Epithelial cell of esophagus (primary cell): ENCODE measurements at regions not wholly inside any gene's neighbourhood (a gene's known extent, or its start where the extent isn't known, plus 50 kb on each side); places are given as distances from the start of the nearest gene placed in this dataset.

Source experiments
- DNase-seq: peaks from one replicate; pipeline ENCODE4 v3.0.0; 2010; ENCODE audit warnings: low read depth
- H3K4me3 ChIP-seq: 2 replicates; pipeline ENCODE4 v1.5.1; 2011; ENCODE audit warnings: mild to moderate bottlenecking, low read length, control low read depth
- TF ChIP-seq, protein P1 (sequence below): IDR thresholded peaks from 2 replicates; pipeline ENCODE4 v1.5.1; 2011; ENCODE audit warnings: low read depth, mild to moderate bottlenecking, low read length, control low read depth, inconsistent platforms; ENCODE audit not compliant: insufficient read depth; ENCODE audit errors: missing control alignments

DNA sequence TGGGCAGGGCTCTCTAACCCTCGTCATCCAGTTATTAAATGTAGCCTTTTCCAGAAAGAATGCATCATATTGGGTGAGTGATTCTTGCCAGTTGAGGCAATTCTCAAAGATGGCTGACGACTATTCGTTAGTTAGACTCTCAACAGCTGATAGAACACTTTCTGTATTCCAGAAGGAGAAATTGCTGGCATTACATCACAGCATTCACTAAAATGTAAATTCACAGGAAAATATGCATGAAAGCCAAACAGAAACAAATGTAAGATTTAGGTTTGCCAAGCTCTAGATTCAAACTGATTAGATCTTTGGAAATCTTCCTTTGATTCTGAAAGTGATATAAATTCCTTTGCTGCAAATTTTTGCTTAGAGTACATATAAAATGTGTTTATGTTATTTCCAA lies 1501.0 kb downstream of the SI start:
- no peak overlapping the region for H3K4me3 ChIP-seq
- TF ChIP-seq, protein P1, sequence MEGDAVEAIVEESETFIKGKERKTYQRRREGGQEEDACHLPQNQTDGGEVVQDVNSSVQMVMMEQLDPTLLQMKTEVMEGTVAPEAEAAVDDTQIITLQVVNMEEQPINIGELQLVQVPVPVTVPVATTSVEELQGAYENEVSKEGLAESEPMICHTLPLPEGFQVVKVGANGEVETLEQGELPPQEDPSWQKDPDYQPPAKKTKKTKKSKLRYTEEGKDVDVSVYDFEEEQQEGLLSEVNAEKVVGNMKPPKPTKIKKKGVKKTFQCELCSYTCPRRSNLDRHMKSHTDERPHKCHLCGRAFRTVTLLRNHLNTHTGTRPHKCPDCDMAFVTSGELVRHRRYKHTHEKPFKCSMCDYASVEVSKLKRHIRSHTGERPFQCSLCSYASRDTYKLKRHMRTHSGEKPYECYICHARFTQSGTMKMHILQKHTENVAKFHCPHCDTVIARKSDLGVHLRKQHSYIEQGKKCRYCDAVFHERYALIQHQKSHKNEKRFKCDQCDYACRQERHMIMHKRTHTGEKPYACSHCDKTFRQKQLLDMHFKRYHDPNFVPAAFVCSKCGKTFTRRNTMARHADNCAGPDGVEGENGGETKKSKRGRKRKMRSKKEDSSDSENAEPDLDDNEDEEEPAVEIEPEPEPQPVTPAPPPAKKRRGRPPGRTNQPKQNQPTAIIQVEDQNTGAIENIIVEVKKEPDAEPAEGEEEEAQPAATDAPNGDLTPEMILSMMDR: no peak
- DNase-seq: no peak

DNA sequence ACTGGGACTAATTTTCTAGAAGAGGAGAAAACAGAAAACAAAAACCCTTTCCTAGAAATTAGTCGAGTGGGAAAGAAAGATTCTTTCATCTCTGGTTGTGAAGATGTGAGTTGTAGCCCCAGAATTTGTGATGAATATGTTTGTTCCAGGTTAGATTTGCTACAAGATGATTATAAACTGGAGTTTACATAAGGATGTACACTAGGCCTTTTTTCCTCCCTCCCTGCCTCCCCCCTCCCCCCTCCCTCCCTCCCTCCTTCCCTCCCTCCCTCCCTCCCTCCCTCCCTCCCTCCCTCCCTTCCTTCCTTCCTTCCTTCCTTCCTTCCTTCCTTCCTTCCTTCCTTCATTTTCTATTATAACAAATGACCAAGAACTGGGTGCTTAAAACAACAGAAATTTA lies 1502.0 kb downstream of the SI start:
- TF ChIP-seq, protein P1: no peak
- H3K4me3 ChIP-seq: no peak overlapping the region
- DNase-seq: no peak

DNA sequence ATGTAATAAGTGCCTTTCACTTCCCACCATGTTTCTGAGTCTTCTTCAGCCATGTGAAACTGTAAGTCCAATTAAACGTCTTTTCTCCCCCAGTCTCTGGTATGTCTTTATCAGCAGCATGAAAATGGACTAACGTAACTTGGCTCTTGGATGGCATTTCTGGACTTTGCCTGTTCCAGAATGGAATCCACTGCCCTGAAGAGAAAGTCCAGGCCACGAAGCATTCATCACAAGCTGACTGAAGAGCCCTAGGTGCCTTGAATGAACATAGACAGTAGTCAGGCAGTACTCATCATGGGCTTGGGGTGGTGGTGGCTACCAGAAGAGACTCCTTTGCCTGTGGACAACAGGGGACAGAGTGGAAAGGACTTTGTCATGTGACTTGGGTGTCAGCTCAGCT lies 1505.0 kb downstream of the SI start:
- no peak overlapping the region for H3K4me3 ChIP-seq
- no peak for DNase-seq
- TF ChIP-seq, protein P1: no peak

DNA sequence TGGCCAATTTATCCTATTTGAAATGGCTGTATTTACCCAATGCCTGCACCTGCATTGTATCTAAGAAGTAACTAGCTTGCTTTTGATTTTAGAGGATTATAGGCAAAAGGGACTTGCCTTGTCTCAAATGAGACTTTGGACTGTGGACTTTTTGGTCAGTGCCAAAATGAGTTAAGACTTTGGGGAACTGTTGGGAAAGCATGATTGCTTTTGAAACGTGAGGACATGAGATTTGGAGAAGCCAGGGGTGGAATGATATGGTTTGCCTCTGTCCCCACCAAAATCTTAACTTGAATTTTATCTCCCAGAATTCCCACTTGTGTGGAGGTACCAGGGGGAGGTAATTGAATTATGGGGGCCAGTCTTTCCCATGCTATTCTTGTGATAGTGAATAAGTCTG lies 1505.4 kb downstream of the SI start:
- no peak for DNase-seq
- H3K4me3 ChIP-seq: no peak overlapping the region
- TF ChIP-seq, protein P1: no peak

DNA sequence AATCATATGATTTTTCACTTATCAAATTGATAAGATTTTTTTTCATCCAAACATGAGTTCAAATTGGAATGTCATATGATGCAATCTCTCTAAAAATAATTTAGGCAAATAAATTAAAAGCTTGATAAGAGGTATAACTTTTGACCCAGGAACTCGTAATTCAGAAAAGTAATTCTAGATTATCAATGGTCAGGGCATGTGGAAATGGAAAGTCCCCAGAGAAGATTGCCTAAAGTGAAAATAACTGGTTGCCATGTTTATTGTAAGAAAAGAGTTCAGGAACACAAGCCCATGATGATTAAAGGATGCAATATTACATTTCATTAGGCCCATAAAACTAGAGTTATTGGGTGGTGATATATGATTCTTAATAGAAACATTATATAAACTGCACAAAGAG lies 1514.8 kb downstream of the SI start:
- TF ChIP-seq, protein P1: no peak
- no peak for DNase-seq
- no peak overlapping the region for H3K4me3 ChIP-seq

DNA sequence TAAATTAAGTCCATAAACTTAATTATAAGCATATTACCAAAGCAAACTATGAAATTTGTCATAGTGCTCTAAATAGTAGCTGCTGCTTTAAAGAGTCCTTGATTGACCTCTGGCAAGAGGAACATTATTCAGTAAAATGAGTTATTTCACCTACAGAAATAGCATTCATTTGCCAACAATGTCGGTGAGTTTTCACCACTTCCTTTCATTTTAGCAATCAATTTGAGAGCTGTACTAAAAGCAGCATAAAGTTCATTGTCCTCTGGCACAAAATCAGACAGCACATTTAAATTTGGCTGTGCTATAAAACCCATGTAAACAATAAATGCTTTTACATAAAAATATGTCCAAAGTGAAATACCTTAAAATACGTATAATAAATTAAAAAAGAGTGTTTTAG lies 1515.7 kb downstream of the SI start:
- TF ChIP-seq, protein P1: no peak
- no peak for DNase-seq
- H3K4me3 ChIP-seq: no peak overlapping the region

DNA sequence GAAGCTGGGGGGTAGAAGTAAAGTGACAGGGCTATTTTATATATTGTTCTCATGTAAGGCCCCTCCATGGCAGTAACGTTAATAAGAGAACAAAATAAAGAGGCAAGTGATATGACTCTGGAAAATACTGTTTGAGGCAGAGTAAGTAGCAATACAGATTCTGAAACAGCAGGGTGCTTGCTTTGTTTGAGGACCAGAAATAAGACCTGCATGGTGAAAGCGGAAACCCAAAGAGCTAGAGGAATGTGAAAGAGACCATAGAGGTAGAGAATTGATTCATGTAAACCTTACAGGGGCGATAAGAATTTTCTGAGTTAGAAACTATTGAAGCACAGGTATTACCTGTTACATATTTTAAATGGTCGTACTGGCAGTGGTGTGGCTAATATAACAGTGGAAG lies 1517.1 kb downstream of the SI start:
- no peak for DNase-seq
- TF ChIP-seq, protein P1: no peak
- H3K4me3 ChIP-seq: no peak overlapping the region
